BJ (cell line): ENCODE measurements at regions not wholly inside any gene's neighbourhood (a gene's known extent, or its start where the extent isn't known, plus 50 kb on each side); places are given as distances from the start of the nearest gene placed in this dataset.

ENCODE experiments used
- CTCF ChIA-PET: fragments of 350-600 bp; formaldehyde crosslinking; extraction: SDS; loops from one replicate; lab custom pipeline; 2021; ENCODE audit warnings: antibody characterized with exemption, inconsistent platforms; lab: Yijun Ruan, JAX
- POLR2A ChIA-PET: fragments of 300-600 bp; sonication (Branson Sonifier 250); formaldehyde crosslinking; extraction: SDS; loops from one replicate; lab custom pipeline; 2021; ENCODE audit warnings: antibody characterized with exemption; lab: Charles Lee
- DNase-seq: peaks from one replicate; pipeline ENCODE4 v3.0.0-alpha.2; 2011; ENCODE audit warnings: low read depth
- H3K27me3 ChIP-seq: 2 replicates; pipeline ENCODE4 v1.6.0; 2011; ENCODE audit warnings: low read length; ENCODE audit not compliant: control insufficient read depth, insufficient read depth
- H3K36me3 ChIP-seq: 2 replicates; pipeline ENCODE4 v1.5.1; 2011; ENCODE audit warnings: low read length; ENCODE audit not compliant: control insufficient read depth, insufficient read depth
- H3K4me3 ChIP-seq: 2 replicates; pipeline ENCODE4 v1.5.1; 2011; ENCODE audit warnings: low read depth, mild to moderate bottlenecking, control low read depth, low read length
- TF ChIP-seq, protein P1 (sequence below): IDR thresholded peaks from 2 replicates; pipeline ENCODE4 v1.5.1; 2011; ENCODE audit warnings: low read depth, mild to moderate bottlenecking, control low read depth, inconsistent platforms, low read length, moderate library complexity; ENCODE audit not compliant: insufficient read depth

DNA sequence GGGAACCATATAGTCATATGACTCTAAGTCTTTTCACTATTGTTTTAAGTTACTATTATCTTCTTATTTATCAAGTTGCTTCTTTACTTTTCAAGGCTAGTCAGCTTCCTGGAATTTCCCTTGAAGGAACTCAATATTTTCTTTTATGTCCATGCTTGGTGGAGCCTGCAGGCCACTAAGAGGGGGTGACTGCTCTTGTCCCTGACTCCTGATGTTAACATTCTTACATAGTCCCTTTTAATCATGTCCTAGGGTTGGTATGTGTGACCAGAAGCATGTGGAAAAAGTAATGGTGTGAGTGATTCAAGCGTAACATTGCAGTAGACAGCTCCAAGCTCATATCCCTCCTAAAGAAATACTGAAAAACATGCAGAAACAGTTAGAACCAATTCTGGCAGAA is 1536.2 kb upstream of the CDH9 start:
- Histone ChIP-seq H3K4me3 (no peak overlapping the region), H3K27me3 (no peaks in the 10 kb centered on the region), H3K36me3 (no peaks in the 10 kb centered on the region)
- POLR2A ChIA-PET = no interaction called here
- CTCF ChIA-PET = no interaction called here
- TF ChIP-seq, protein P1, sequence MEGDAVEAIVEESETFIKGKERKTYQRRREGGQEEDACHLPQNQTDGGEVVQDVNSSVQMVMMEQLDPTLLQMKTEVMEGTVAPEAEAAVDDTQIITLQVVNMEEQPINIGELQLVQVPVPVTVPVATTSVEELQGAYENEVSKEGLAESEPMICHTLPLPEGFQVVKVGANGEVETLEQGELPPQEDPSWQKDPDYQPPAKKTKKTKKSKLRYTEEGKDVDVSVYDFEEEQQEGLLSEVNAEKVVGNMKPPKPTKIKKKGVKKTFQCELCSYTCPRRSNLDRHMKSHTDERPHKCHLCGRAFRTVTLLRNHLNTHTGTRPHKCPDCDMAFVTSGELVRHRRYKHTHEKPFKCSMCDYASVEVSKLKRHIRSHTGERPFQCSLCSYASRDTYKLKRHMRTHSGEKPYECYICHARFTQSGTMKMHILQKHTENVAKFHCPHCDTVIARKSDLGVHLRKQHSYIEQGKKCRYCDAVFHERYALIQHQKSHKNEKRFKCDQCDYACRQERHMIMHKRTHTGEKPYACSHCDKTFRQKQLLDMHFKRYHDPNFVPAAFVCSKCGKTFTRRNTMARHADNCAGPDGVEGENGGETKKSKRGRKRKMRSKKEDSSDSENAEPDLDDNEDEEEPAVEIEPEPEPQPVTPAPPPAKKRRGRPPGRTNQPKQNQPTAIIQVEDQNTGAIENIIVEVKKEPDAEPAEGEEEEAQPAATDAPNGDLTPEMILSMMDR = no peak
- DNase-seq = no peak

DNA sequence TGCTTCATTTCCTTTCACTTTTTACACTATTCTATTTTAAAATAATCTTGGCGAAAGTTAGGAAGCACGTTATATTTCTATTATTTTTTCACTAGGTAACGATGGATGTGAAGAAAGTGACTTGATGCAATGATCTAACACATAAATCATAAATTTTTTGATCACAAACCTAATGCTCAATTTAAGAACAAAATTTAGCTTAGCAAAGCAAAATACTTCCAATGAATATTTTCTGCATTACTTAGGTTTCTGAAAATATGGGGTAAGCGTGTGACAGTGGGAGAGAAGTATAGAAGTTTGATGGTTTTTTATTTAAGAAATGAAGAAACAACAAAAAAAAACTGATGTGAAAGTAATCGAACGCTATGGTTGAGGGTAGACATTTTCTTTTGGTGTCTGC is 1528.7 kb upstream of the CDH9 start:
- ChIA-PET POLR2A (no interaction called here), CTCF (no interaction called here)
- no peaks in the 10 kb centered on the region for H3K36me3 ChIP-seq
- TF ChIP-seq, protein P1 = no peak
- H3K4me3 ChIP-seq = no peak overlapping the region
- no peaks in the 10 kb centered on the region for H3K27me3 ChIP-seq
- DNase-seq = no peak

DNA sequence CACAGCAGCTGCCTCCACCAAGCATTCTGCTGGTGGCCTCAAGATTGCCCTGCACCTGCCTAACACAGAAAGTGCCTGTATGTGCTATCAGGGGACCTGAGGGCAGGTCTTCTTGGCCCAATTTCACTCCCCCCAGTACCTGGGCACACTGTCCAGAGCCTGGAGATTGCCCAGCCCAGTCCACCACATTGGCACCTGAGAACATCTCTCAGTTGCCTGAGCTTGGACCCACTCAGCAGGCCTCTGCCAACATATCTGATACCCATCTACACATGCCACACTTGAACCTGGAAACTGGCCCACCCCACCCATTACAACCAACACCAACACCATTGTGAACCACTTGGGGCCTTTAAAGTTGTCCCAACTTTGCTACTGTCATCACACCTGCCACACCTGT is 1523.1 kb upstream of the CDH9 start:
- DNase-seq = no peak
- CTCF ChIA-PET = no interaction called here
- Histone ChIP-seq H3K36me3 (no peaks in the 10 kb centered on the region), H3K27me3 (no peaks in the 10 kb centered on the region), H3K4me3 (no peak overlapping the region)
- TF ChIP-seq, protein P1 = no peak
- POLR2A ChIA-PET = no interaction called here

DNA sequence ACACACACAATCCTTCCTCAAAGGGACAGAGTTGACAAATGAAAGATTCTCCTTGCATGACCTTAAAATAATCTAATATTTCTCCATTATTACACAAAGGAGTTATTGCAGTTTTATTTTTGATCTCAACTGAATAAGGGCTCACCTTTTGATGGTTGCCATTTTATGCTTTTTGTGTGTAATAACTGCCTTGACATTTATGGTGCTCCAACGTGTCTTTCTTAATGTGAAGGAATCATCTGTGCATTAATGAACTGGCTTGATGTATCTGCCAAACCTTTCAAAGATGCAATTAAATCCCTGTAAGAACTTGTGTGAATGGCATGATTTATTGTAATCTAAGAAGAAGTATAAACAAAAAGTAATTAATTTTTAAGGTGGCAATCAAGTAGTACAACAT is 1519.8 kb upstream of the CDH9 start:
- ChIA-PET CTCF (no interaction called here), POLR2A (no interaction called here)
- TF ChIP-seq, protein P1 = no peak
- H3K4me3 ChIP-seq = no peak overlapping the region
- H3K27me3 ChIP-seq = no peaks in the 10 kb centered on the region
- H3K36me3 ChIP-seq = no peaks in the 10 kb centered on the region
- DNase-seq = no peak

DNA sequence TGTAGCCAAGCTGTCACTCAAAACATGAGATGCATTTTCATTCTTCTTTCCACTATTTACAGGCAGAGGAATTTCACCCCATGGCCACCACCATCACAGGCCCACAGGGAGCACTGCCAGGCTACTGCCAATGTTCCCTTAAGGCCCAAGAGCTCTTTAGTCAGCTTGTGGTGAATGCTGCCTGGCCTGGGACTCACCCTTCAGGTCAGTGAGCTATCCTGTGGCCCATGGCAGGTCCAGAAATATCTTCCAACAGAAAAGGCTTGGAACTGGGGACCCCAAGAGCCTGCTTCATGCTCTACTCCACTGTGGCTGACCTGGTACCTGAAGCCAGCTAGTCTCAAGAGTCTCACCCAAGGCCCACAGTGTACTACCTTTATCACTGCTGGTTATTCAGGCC is 1518.7 kb upstream of the CDH9 start:
- DNase-seq = no peak
- TF ChIP-seq, protein P1 = no peak
- POLR2A ChIA-PET = no interaction called here
- CTCF ChIA-PET = no interaction called here
- H3K4me3 ChIP-seq = no peak overlapping the region
- H3K27me3 ChIP-seq = no peaks in the 10 kb centered on the region
- no peaks in the 10 kb centered on the region for H3K36me3 ChIP-seq
